Breast epithelium (tissue), 3 donors: ENCODE measurements at regions not wholly inside any gene's neighbourhood (a gene's known extent, or its start where the extent isn't known, plus 50 kb on each side); places are given as distances from the start of the nearest gene placed in this dataset.
"Not testable (repeated sequence)": the region's sequence is repeated elsewhere in the genome, so short reads cannot be mapped to it uniquely, and the experiment has no call there.

ENCODE experiments used
- CTCF ChIP-seq, 3 donors: fragments of 450-650 bp; IDR thresholded peaks; one replicate each; pipeline ENCODE4 v1.5.1; 2016 to 2017; ENCODE audit warnings: antibody characterized with exemption in 3 of 3, mild to moderate bottlenecking in 3 of 3, moderate library complexity in 3 of 3
- POLR2A ChIP-seq: fragments of 450-650 bp; IDR thresholded peaks from one replicate; pipeline ENCODE4 v1.6.1; 2016; ENCODE audit warnings: antibody characterized with exemption, mild to moderate bottlenecking, moderate library complexity
- POLR2AphosphoS5 ChIP-seq, 3 donors: sonication (generic); formaldehyde crosslinking; IDR thresholded peaks; one replicate each; pipeline ENCODE4 v1.6.1; 2017; ENCODE audit warnings: antibody characterized with exemption in 3 of 3

GRCh38 chr2:12569510-12569909 is 147.2 kb upstream of the TRIB2 start:
- not testable (repeated sequence) for TF ChIP-seq POLR2A; CTCF (IDR thresholded peaks at IDR 0.05); POLR2AphosphoS5 (IDR thresholded peaks at IDR 0.05)
